ENCODE measurements at regions not wholly inside any gene's neighbourhood (a gene's known extent, or its start where the extent isn't known, plus 50 kb on each side); places are given as distances from the start of the nearest gene placed in this dataset.

- H3K27ac ChIP-seq (ENCODE audit: low read length): no peak overlapping the region
- no peaks in the 10 kb centered on the region for H3K27me3 ChIP-seq (ENCODE audit: control insufficient read depth, insufficient read depth, low read length)
- WGBS (ENCODE audit: insufficient coverage): 47% methylated on average over 3 of the region's 11 CpGs
- no peaks in the 10 kb centered on the region for H3K4me1 ChIP-seq (ENCODE audit: control insufficient read depth, insufficient read depth, low read length)
- H3K36me3 ChIP-seq (ENCODE audit: control insufficient read depth, insufficient read depth, low read length): no peaks in the 10 kb centered on the region
- no peak for DNase-seq
- H3K4me3 ChIP-seq (ENCODE audit: low read length): no peak overlapping the region
- H3K9me3 ChIP-seq (replicated peaks; ENCODE audit: control insufficient read depth, low read depth, low read length): no peaks in the 10 kb centered on the region
Observed at GRCh38 chr5:1731091-1731639, 68.5 kb downstream of the MRPL36 start.

DNA sequence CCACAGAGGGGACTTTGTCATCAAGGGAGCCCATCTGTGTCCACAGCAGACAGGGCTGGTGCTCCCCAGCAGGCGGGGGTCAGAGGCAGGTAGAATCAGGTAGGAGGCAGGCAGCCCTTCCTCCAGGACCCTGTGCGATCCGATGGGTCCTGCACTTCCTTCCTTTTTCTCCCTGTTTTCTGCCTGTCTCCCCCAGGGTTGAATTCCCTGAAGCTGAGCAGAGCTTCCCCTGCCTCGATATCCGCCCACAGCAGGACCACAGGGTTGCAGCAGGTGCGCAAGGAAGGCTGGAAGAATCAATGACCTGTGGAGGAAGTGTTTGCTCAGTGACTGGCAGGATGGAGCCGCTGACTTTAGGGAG is 69.2 kb downstream of the MRPL36 start:
- H3K9me3 ChIP-seq (replicated peaks; ENCODE audit: control insufficient read depth, low read depth, low read length): no peaks in the 10 kb centered on the region
- H3K27ac ChIP-seq (ENCODE audit: low read length): no peak overlapping the region
- H3K27me3 ChIP-seq (ENCODE audit: control insufficient read depth, insufficient read depth, low read length): peaks cover 3% of the 10 kb centered on the region
- WGBS (ENCODE audit: insufficient coverage): 93% methylated on average over 4 of the region's 7 CpGs
- H3K4me1 ChIP-seq (ENCODE audit: control insufficient read depth, insufficient read depth, low read length): no peaks in the 10 kb centered on the region
- no peaks in the 10 kb centered on the region for H3K36me3 ChIP-seq (ENCODE audit: control insufficient read depth, insufficient read depth, low read length)
- no peak for DNase-seq
- H3K4me3 ChIP-seq (ENCODE audit: low read length): no peak overlapping the region

GRCh38 chr5:1729641-1730486 is 69.8 kb downstream of the MRPL36 start:
- Histone ChIP-seq H3K9me3 (replicated peaks; ENCODE audit: control insufficient read depth, low read depth, low read length) (no peaks in the 10 kb centered on the region), H3K4me3 (ENCODE audit: low read length) (no peak overlapping the region), H3K27me3 (ENCODE audit: control insufficient read depth, insufficient read depth, low read length) (peaks cover 6% of the 10 kb centered on the region), H3K36me3 (ENCODE audit: control insufficient read depth, insufficient read depth, low read length) (no peaks in the 10 kb centered on the region), H3K4me1 (ENCODE audit: control insufficient read depth, insufficient read depth, low read length) (no peaks in the 10 kb centered on the region), H3K27ac (ENCODE audit: low read length) (no peak overlapping the region)
- no peak for DNase-seq
- 89% methylated on average over 38 of the region's 40 CpGs for WGBS (ENCODE audit: insufficient coverage)

GRCh38 chr5:1728846-1729245 is 70.8 kb downstream of the MRPL36 start:
- Histone ChIP-seq H3K27me3 (ENCODE audit: control insufficient read depth, insufficient read depth, low read length) (peaks cover 8% of the 10 kb centered on the region), H3K9me3 (replicated peaks; ENCODE audit: control insufficient read depth, low read depth, low read length) (no peaks in the 10 kb centered on the region), H3K4me3 (ENCODE audit: low read length) (no peak overlapping the region), H3K4me1 (ENCODE audit: control insufficient read depth, insufficient read depth, low read length) (no peaks in the 10 kb centered on the region), H3K36me3 (ENCODE audit: control insufficient read depth, insufficient read depth, low read length) (no peaks in the 10 kb centered on the region), H3K27ac (ENCODE audit: low read length) (no peak overlapping the region)
- no peak for DNase-seq
- 90% methylated on average over 15 of the region's 24 CpGs for WGBS (ENCODE audit: insufficient coverage)

DNA sequence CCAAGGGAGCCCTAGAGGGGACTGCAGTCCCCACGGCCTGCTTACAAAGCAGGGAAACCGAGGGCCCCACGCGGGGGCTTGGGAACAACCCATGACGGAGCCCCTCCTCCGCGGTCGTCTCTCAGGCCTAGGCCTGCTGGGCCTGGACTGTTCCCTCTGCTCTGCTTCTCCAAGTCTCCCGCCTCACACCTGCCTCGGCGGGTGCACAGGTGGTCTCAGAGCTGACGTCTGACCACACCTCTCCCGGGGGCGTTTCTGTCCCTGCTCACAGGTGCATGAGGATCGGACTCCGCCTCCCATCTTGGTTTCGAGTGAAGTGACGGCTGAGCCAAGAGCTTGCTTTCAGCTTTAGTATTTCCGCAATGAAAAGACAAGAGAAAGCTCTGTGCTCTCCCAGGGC is 72.1 kb downstream of the MRPL36 start:
- Histone ChIP-seq H3K27me3 (ENCODE audit: control insufficient read depth, insufficient read depth, low read length) (peaks cover 11% of the 10 kb centered on the region), H3K27ac (ENCODE audit: low read length) (no peak overlapping the region), H3K4me3 (ENCODE audit: low read length) (no peak overlapping the region), H3K36me3 (ENCODE audit: control insufficient read depth, insufficient read depth, low read length) (no peaks in the 10 kb centered on the region), H3K4me1 (ENCODE audit: control insufficient read depth, insufficient read depth, low read length) (no peaks in the 10 kb centered on the region), H3K9me3 (replicated peaks; ENCODE audit: control insufficient read depth, low read depth, low read length) (no peaks in the 10 kb centered on the region)
- 78% methylated on average over 19 of the region's 19 CpGs for WGBS (ENCODE audit: insufficient coverage)
- DNase-seq: no peak

GRCh38 chr5:1726956-1727355 is 72.7 kb downstream of the MRPL36 start:
- Histone ChIP-seq H3K4me3 (ENCODE audit: low read length) (no peak overlapping the region), H3K27me3 (ENCODE audit: control insufficient read depth, insufficient read depth, low read length) (peaks cover 11% of the 10 kb centered on the region), H3K27ac (ENCODE audit: low read length) (no peak overlapping the region), H3K9me3 (replicated peaks; ENCODE audit: control insufficient read depth, low read depth, low read length) (no peaks in the 10 kb centered on the region), H3K36me3 (ENCODE audit: control insufficient read depth, insufficient read depth, low read length) (no peaks in the 10 kb centered on the region), H3K4me1 (ENCODE audit: control insufficient read depth, insufficient read depth, low read length) (no peaks in the 10 kb centered on the region)
- WGBS (ENCODE audit: insufficient coverage): 93% methylated on average over 10 of the region's 11 CpGs
- no peak for DNase-seq

DNA sequence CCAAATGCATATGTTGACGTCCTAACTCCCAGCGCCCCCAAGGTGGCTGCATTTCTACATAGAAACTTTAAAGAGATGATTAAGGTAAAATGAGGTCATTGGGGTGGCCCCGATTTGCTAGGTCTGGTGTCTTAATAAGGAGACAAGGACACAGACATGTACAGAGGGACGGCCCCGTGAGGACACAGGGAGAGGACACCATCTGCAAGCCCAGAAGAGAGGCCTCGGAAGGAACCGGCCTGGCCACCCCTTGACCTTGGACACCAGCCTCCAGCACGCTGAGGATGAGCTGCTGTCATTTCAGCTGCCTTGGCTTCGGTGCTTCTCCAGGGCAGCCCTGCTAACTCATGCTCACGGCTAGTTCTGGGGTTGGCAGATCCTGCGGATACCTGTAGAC is 73.2 kb downstream of the MRPL36 start:
- peaks cover 13% of the 10 kb centered on the region for H3K27me3 ChIP-seq (ENCODE audit: control insufficient read depth, insufficient read depth, low read length)
- H3K4me3 ChIP-seq (ENCODE audit: low read length): no peak overlapping the region
- H3K9me3 ChIP-seq (replicated peaks; ENCODE audit: control insufficient read depth, low read depth, low read length): no peaks in the 10 kb centered on the region
- no peaks in the 10 kb centered on the region for H3K4me1 ChIP-seq (ENCODE audit: control insufficient read depth, insufficient read depth, low read length)
- no peak for DNase-seq
- 76% methylated on average over 8 of the region's 11 CpGs for WGBS (ENCODE audit: insufficient coverage)
- H3K27ac ChIP-seq (ENCODE audit: low read length): no peak overlapping the region
- no peaks in the 10 kb centered on the region for H3K36me3 ChIP-seq (ENCODE audit: control insufficient read depth, insufficient read depth, low read length)

DNA sequence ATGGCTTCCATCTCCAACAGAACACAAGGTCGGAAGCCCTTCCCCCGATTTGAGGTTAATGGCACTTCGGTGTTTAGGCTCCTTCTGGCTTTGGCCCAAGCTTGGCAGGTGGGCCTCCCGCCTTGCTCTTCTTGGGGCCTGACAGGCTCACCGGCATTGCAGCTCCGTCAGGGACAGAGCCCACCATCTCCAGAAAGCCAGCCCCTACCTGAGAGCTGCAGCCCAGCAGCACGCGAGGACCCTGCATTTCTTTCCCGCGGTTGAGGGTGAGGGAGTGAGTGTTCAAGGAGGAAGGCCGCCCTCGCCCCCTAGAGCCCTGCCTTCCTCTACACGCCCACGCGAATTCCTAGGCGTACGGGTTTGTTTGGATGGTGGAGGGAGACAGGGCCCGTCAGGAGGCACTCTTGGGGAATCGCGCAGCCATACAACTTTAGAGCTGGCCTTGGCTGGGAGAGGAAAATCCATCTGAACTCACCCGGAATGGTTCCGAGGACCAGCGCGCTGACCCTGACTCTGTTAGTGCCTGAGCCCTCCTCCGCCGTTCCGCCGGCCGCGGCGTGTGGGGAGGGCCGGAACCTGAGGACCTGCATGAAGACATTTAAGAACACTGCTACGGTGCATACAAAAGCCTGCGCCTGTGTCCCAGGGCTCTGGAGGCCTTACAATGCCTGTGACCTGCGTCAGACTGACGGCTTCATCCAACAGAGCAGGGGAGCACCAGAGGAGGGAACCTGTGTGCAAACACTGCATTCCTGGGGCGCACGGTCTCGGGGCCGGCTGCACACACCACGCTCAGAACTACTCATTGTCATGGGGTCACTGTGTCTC is 73.8 kb downstream of the MRPL36 start:
- Histone ChIP-seq H3K27ac (ENCODE audit: low read length) (no peak overlapping the region), H3K9me3 (replicated peaks; ENCODE audit: control insufficient read depth, low read depth, low read length) (no peaks in the 10 kb centered on the region), H3K4me3 (ENCODE audit: low read length) (no peak overlapping the region), H3K4me1 (ENCODE audit: control insufficient read depth, insufficient read depth, low read length) (no peaks in the 10 kb centered on the region), H3K36me3 (ENCODE audit: control insufficient read depth, insufficient read depth, low read length) (no peaks in the 10 kb centered on the region), H3K27me3 (ENCODE audit: control insufficient read depth, insufficient read depth, low read length) (peaks cover 13% of the 10 kb centered on the region)
- 70% methylated on average over 32 of the region's 41 CpGs for WGBS (ENCODE audit: insufficient coverage)
- DNase-seq: no peak

- 47% methylated on average over 33 of the region's 41 CpGs for WGBS (ENCODE audit: insufficient coverage)
- DNase-seq: peak; percentile 11
- no peak overlapping the region for H3K4me3 ChIP-seq (ENCODE audit: low read length)
- H3K36me3 ChIP-seq (ENCODE audit: control insufficient read depth, insufficient read depth, low read length): no peaks in the 10 kb centered on the region
- H3K27ac ChIP-seq (ENCODE audit: low read length): no peak overlapping the region
- no peaks in the 10 kb centered on the region for H3K9me3 ChIP-seq (replicated peaks; ENCODE audit: control insufficient read depth, low read depth, low read length)
- H3K27me3 ChIP-seq (ENCODE audit: control insufficient read depth, insufficient read depth, low read length): peaks cover 16% of the 10 kb centered on the region
- H3K4me1 ChIP-seq (ENCODE audit: control insufficient read depth, insufficient read depth, low read length): no peaks in the 10 kb centered on the region
Observed at GRCh38 chr5:1724822-1725602, 74.6 kb downstream of the MRPL36 start.
